ENCODE measurements at regions not wholly inside any gene's neighbourhood (a gene's known extent, or its start where the extent isn't known, plus 50 kb on each side); places are given as distances from the start of the nearest gene placed in this dataset.

- DNase-seq (ENCODE audit: low read depth in 2 of 3, low spot score in 2 of 3), result no peak
Measured at GRCh38 chr5:36355516-36355915, 53.8 kb upstream of the RANBP3L start.

DNA sequence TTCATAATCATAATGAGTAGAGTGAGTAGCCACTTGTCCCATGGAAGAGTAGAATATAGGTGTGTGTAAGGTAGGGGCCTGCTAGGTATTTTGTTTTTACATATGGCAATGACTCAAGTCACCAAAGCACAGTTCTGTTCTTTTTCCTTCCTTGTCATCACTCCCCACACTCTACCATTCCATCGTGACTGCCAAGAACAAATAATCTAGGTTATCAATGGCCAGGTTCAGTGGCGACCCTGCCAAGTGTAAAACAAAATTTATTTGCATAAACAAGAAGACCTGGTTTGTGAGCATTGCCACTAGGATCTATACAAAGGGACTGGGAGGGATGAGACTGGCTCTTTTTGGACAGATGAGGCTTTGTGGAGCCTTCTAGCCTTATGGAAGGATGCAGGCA is 55.2 kb upstream of the RANBP3L start:
- DNase-seq (ENCODE audit: low read depth in 2 of 3, low spot score in 2 of 3), result no peak

DNA sequence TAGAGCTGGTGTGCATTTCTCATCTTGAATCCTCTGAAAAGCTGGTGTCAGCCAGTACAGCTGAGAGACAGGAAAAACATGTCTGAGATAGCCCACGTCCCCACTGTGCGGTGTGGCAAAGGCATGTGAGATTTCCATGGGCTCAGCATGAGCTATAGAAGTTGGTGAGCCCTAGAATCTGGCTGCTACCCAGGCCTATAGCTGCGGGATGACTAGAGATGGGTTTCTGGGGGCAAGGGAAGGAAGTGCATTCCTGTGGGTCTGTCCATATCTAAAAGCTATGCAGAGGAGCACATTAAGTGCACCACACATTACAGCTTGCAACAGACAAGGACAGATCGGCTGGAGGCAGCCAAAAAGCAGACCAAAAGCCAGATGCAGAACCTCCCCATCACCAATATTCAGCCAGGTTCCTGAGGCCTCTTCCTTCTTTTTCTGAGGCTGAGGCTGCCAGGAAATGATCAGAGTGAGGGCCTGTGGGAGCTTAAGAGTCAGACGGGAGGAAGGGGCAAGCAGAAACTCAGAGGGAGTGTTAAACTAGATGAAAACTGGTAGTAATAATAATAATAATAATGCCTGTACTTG is 55.8 kb upstream of the RANBP3L start:
- DNase-seq (ENCODE audit: low read depth in 2 of 3, low spot score in 2 of 3), result peak in 1 of 3 donors; percentile 2

- no peak for DNase-seq (ENCODE audit: low read depth in 2 of 3, low spot score in 2 of 3)
Measured at GRCh38 chr5:36359267-36359666, 57.6 kb upstream of the RANBP3L start.

DNA sequence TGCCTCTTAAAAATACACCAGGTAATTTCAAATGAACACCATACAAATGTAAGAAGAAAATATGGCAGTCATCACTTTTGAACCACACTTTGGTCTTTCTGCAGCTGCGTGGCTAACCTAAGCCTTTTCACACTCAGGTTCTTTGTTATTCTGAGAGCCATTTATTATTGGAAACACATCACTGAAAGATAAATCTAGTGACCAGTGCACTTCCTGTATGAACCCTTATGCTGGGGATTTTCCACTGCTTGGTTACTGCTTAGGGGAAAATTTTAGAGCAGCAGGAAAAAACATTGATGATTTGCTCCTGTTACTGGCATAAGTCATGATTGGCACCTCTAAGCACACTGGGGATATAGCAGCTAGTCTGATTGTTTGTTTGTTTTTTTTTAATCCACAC is 58.6 kb upstream of the RANBP3L start:
- DNase-seq (ENCODE audit: low read depth in 2 of 3, low spot score in 2 of 3), result no peak

DNA sequence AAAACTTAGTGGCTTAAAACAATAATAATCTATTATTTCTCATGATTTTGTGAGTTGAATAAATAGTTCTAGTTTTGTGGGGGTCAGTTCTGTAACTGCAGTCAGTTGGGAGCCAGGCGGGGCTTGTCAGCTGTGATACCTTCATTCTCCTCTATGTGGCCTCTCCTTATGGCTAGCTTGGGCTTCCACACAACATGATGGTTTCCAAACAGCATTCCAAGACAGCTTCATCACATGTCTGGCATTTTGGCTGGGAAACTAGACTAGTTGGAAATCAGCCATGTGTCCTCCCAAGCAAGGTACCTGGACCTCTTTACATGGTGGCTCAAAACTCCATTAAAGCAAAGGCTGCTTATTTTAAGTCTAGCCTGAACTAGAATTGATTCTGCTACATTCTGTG is 61.4 kb upstream of the RANBP3L start:
- no peak for DNase-seq (ENCODE audit: low read depth in 2 of 3, low spot score in 2 of 3)

- DNase-seq (ENCODE audit: low read depth in 2 of 3, low spot score in 2 of 3), result no peak
Measured at GRCh38 chr5:36363744-36364143, 62.0 kb upstream of the RANBP3L start.

GRCh38 chr5:36364473-36364872 is 62.8 kb upstream of the RANBP3L start:
- no peak for DNase-seq (ENCODE audit: low read depth in 2 of 3, low spot score in 2 of 3)

DNA sequence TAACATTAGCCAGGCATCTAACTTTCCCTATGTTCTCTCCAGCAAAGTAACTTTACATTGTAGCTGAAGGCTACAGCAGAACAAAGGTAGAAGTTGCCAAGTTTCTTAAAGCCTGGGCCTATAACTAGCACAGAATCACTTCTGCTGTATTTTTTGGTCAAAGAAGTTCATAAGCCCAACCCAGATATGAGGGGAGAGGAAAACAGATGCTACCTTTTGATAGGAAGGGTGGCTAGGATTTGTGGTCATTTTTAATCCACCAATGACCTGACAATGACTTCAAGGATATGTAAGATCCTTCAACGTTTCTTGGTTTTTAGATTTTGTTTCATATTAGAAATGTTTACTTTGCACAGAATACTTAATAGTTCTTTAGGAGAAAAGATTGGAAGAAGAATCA is 64.2 kb upstream of the RANBP3L start:
- peak in 2 of 3 donors; percentile 34 to 77 for DNase-seq (ENCODE audit: low read depth in 2 of 3, low spot score in 2 of 3)

DNA sequence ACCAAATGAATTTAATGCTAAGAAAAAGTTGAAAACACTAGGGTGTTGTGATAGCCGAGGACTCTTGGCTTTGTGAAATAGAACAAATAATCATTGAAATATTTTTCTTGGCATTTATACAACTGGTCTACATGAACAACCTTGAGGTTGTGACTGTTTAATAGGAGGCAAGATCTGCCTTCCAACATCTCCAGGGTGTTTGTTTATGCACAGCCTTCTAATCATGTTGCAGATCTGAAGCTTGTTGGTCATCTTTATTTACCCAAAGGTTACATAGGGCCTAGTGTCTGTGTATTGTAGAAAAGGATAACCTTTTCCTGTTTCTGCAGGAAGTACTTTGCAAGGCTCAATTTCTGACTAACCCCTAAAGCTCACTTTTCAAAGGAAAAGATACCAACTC is 65.2 kb upstream of the RANBP3L start:
- no peak for DNase-seq (ENCODE audit: low read depth in 2 of 3, low spot score in 2 of 3)

DNA sequence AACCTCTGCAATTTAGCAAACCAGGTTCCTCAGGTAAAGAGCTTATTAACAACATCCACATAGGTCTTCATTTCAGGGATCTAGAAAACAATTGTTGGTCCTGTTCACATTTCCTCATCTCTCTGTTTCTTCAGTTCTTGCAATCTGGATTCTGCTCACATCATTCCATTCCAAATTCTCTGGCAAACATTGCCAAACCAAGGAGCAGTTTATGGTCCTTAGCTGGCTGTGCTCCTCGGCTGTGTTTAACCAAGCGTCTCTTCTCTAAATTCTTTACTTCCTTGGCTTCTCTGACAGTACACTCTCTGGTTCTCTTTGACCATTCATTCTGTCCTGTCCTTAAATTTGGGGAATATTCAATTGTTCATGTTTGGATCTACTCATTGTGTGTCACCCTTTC is 65.8 kb upstream of the RANBP3L start:
- no peak for DNase-seq (ENCODE audit: low read depth in 2 of 3, low spot score in 2 of 3)

GRCh38 chr5:36369219-36369690 is 67.6 kb upstream of the RANBP3L start:
- no peak for DNase-seq (ENCODE audit: low read depth in 2 of 3, low spot score in 2 of 3)

GRCh38 chr5:36370073-36370472 is 68.4 kb upstream of the RANBP3L start:
- no peak for DNase-seq (ENCODE audit: low read depth in 2 of 3, low spot score in 2 of 3)

DNA sequence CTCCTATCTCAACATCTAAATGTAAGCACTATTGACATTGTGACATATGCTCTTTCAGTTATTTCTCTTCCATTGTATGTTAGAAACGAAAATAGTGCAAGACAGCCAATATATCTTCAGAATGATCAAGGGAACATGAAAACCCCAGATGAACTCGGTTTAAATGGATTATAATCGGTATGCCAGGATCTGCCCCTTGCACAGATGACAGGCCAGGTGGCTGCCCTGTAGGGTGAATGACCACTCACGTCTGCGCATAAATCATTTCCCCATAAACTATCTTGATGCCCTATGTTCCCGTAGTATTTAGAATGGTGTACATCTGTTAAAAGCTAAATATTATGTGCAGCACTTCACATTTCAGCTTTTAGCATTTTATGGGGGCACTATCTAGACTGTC is 69.7 kb upstream of the RANBP3L start:
- no peak for DNase-seq (ENCODE audit: low read depth in 2 of 3, low spot score in 2 of 3)

- peak in 2 of 3 donors; percentile 31 to 51 for DNase-seq (ENCODE audit: low read depth in 2 of 3, low spot score in 2 of 3)
Measured at GRCh38 chr5:36373527-36374086, 71.9 kb upstream of the RANBP3L start.

DNA sequence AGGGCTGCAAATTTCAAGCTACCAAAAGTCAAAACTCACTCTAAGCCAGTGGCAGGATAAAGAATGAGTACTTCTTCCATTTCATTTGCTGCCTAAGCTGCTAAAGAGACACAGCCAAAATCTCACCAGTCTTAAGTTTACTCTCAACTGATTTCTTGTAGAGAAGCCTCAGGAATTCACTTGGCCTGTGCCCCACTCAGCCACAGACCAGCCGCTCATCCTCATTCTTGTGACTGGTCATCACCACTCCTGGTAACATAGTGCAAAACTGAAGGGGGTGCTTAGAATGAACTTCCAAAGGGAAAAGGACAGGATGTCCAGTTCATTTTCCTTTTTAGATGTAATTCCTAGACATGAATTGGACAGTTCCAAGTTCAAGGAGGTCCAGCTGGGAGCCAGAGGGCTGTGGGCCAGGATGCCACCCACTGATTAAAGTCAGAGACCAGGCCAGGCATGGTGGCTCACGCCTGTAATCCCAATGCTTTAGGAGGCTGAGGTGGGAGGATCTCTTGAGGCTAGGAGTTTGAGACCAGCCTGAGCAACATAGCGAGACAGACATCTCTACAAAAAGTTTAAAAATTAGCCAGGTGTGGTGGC is 72.7 kb upstream of the RANBP3L start:
- DNase-seq (ENCODE audit: low read depth in 2 of 3, low spot score in 2 of 3), result no peak

DNA sequence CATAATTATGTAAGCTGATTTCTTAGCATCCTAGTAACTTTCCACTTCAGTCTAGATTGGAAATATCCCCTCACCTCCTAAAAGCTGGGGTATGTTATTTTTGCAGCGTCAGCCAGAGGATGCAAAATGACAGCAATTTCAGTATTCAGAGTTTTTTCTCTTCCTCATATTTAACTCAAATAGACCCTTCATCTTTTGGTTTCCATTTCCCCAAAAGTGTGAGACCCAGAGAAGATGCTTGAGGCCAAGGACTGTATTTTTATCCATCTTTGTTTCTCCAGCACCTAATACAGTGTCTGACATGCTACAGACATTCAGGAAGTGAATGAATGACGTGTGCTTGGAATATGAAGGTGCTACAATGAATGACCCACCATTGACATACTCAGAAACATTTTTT is 75.5 kb upstream of the RANBP3L start:
- peak in 1 of 3 donors; percentile 12 for DNase-seq (ENCODE audit: low read depth in 2 of 3, low spot score in 2 of 3)

- DNase-seq (ENCODE audit: low read depth in 2 of 3, low spot score in 2 of 3), result no peak
Measured at GRCh38 chr5:36378551-36378950, 76.8 kb upstream of the RANBP3L start.

GRCh38 chr5:36382890-36383289 is 81.2 kb upstream of the RANBP3L start:
- no peak for DNase-seq (ENCODE audit: low read depth in 2 of 3, low spot score in 2 of 3)

DNA sequence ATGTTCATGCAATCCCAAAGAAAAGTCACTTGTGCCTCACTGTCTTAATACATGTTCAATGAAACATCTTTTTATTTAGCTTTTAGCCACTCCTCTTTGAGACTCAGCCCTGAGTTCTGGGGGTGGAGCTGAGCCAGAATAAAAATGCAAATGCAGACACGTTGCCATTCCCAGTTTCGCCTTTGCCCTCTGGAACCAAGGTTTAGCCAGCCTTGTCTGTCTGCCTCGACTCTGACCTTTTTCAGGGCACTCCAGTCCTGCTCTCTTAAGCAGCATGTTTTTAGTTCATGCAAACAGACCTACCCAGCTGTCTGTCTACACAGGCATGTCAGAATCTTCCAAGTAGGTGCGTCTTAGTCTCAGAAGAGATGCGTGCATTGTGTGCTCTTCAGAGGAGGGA is 82.2 kb upstream of the RANBP3L start:
- no peak for DNase-seq (ENCODE audit: low read depth in 2 of 3, low spot score in 2 of 3)

GRCh38 chr5:36384845-36385244 is 83.1 kb upstream of the RANBP3L start:
- DNase-seq (ENCODE audit: low read depth in 2 of 3, low spot score in 2 of 3), result no peak

GRCh38 chr5:36385495-36385894 is 83.8 kb upstream of the RANBP3L start:
- DNase-seq (ENCODE audit: low read depth in 2 of 3, low spot score in 2 of 3), result no peak

- DNase-seq (ENCODE audit: low read depth in 2 of 3, low spot score in 2 of 3), result no peak
Measured at GRCh38 chr5:36388288-36388687, 86.6 kb upstream of the RANBP3L start.
